Esophagus mucosa (tissue), 1 donor: ENCODE measurements at regions not wholly inside any gene's neighbourhood (a gene's known extent, or its start where the extent isn't known, plus 50 kb on each side); places are given as distances from the start of the nearest gene placed in this dataset.

ENCODE experiments used
- ATAC-seq: fragments of 200-7000 bp; cut with Tn5 transposase; one replicate; pipeline ENCODE4 v1.9.1; 2020
- donor health status: DM: yes; HTN: yes; CAD: no.

- ATAC-seq: no peak
These were observed 356.9 kb downstream of the RAB28 start for GRCh38 chr4:13126976-13127910.

DNA sequence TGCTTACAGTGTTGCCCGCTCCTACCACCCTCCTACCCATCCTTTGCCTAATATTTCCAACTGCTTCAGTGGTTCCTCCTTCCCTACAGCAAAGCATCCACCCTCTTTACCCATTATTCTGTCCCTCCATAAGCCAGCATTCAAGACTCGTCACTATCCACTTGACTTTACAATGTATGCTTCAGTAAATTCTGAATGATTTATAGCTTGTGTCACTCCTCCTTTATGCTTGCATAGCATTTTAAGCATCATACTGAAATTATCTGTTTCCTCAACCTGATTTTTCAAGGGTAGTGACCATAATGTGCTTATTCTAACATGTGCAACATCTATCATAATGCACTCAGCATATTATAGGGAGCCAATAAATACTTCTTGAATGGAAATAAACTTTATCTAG, 365.5 kb downstream of the RAB28 start:
- no peak for ATAC-seq

GRCh38 chr4:13117185-13117584, 367.0 kb downstream of the RAB28 start:
- ATAC-seq: no peak

DNA sequence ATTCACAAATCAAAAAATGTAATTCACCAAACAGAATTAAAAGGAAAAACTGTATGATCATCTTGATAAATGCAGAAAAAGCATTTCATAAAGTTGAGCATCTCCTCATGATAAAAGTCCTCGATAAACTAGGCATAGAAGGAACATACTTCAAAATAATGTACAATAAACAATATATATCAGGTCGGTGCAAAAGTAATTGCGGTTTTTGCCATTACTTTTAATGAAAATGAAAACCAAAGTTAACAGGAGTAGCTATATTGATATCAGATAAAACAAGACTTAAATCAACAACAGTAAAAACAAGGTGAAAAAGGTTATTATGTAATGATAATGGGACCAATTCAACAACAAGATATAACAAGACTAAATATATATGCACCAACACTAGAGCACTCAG, 372.1 kb downstream of the RAB28 start:
- no peak for ATAC-seq

- no peak for ATAC-seq
These were observed 374.6 kb downstream of the RAB28 start for GRCh38 chr4:13109536-13109935.

DNA sequence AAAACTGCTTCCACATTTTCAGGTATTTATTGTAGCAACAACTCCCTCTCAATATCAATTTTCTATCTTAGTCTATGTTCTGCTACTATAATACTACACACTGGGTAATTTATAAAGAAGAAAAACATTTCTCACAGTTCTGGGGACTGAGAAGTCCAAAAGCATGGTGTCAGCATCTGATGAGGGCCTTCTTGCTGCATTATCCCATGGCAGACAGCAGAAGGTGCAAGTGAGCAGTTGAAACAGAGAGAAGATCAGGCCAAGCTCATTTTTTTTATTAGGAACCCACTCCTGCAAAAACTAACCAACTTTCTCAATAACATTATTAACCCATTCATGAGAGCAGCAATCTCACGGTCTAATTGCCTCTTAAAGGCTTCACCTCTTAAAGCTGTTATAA, 376.0 kb downstream of the RAB28 start:
- no peak for ATAC-seq

- no peak for ATAC-seq
These were observed 380.6 kb downstream of the RAB28 start for GRCh38 chr4:13103382-13104015.

DNA sequence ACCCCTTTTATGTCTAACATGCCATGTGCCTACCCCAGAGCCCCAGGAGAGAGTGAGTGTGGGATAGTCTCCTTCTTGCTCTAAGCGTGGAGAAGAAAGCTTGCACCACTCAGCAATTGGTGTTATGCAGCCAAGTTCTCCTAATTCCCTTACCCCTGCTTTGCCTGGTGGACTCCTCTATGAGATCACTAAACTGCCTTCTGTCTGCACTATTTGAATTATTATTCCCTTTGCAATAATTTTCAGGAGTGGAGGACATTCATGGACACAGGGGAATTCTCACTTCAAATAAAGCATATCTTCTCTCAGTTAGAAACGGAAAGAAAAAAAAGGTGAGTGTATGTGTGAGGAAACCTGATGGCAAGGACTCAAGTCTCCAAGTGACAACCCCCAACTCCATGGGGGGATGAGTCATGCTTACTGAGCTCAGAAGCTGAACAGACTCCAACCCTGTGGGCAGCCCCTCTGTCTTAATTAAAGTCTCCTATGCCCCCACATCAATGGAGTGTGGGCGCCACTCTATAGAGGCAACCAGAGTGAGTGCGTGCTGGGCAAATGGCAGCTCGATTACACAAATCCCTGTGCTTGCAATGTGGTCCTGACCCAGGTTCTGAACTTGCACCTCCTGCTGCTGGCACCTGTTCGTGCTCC, 381.9 kb downstream of the RAB28 start:
- no peak for ATAC-seq

GRCh38 chr4:13097971-13098370, 386.2 kb downstream of the RAB28 start:
- no peak for ATAC-seq

- no peak for ATAC-seq
These were observed 388.4 kb downstream of the RAB28 start for GRCh38 chr4:13095722-13096121.

DNA sequence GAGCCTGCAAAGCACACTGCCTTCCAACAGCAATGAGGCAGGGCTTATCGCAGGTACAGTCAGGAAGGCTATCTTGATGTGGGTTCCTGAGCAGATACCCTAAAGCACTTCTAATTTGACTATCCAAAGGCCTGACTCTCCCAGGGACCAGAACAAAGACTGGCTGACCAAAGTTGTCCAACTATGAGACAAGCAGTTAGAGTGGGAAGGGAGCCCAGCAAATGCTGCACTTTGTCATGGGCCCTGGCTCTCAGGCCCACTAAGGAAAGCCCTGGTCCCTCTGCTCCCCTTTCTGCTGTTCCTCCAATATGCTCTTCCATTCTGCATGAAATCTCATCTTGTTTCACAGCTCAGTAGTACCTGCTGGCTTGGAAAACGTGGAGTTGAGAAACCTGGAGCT, 391.0 kb downstream of the RAB28 start:
- ATAC-seq: no peak

GRCh38 chr4:13092702-13093101, 391.4 kb downstream of the RAB28 start:
- ATAC-seq: no peak

- no peak for ATAC-seq
These were observed 394.5 kb downstream of the RAB28 start for GRCh38 chr4:13089659-13089998.

- ATAC-seq: no peak
These were observed 395.1 kb downstream of the RAB28 start for GRCh38 chr4:13088726-13089658.

DNA sequence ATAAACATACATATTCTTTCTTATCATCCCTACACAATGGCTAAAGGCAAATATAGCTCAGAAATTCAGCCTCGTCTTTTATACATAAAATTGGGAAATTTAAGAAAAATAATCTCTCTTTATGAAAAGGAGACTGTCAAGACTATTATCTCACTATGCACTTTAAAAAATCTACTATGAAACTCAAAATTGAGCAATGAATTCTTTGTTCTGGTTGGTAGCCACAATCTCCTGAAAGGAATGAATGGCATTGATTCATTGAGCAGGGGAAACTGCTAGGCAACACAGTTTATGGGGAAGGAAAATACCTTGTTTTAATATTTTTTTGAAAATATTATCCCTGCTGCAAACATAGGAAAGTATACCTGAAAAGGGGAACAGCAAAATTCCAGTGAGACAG, 397.1 kb downstream of the RAB28 start:
- no peak for ATAC-seq

DNA sequence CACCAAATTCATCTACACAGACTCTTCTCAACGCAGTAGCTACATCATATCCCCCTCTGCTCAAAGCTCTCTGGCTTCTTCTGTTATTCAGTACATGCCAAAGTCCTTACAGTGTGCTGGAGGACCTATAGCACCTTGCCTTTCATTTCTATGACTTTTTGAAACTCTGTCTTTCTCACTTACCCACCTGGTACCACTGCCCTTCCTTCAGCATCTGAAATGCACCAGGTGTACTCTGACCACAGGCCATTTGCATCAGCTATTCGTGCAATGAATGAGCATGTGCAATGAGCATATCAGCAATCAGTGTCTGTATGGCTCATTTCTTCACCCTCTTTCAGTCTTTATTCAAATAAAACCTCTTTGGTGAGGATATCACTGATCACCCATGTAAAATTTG, 399.9 kb downstream of the RAB28 start:
- no peak for ATAC-seq

DNA sequence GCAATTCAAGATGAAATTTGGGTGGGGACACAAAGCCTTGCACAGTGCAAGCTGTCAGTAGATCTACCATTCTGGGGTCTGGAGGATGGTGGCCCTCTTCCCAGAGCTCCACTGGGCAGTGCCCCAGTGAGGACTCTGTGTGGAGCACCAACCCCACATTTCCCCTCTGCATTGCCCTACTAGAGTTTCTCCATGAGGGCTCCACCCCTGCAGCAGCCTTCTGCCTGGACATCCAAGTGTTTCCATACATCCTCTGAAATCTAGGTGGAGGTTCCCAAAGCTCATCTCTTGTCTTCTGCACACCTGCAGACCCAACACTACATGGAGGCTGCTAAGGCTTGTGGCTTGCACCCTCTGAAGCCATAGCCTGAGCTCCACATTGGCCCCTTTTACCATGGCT, 402.3 kb downstream of the RAB28 start:
- ATAC-seq: no peak

GRCh38 chr4:13067077-13067476, 417.1 kb downstream of the RAB28 start:
- no peak for ATAC-seq

GRCh38 chr4:13059019-13059418, 425.1 kb downstream of the RAB28 start:
- ATAC-seq: no peak

DNA sequence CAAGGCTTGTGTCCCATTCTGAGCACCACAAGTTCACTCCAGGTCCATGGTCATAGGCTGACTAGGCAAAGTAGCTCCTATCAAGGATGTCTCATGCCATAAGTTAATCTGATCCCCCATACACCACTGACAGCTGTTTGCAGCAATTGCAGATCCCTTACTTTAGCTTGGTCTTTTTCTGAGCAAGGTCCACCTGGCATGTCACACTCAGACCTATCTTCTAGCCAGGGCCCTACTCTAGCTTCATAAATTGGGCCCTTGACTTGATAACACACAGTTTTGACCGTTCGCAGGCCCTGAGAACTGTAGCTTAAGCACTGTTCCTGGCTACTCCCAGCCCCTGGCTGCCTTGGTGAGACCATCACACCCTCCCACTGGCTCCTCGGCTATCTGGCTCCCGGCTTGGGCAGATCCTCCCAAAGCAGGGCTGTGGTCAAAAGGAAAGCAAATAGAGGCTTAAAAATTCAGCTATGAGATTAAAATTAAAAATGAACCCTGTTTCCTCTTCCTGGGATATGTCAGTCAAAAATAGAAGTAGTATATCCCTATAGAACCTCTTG, 427.4 kb downstream of the RAB28 start:
- no peak for ATAC-seq

DNA sequence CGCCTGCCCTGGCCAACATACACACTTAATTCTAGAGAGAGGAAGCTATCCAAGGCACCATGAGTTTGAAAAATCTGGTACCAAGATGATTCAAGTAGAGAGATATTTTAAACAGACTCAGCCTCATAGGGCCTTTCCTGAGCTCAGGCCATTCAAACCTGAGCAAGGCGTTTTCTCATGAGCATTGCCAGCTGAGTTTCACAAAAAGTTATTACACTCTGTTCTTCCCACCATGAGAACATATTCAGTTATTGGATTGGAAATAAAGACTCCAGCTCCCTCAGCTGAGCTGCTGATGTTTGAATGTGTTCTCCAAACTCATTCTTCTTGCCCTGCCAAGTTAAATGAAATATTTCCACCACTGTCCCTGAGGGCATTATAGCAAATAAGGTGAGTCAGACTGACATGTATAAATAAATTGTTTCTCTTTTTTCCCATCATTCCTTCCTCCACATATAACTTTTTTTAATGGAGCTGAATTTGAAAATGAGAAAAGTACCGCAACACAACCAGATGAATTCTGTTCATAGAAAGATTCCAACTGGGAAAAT, 429.6 kb downstream of the RAB28 start:
- no peak for ATAC-seq

- ATAC-seq: no peak
These were observed 436.5 kb downstream of the RAB28 start for GRCh38 chr4:13047591-13047990.
